ENCODE measurements at regions not wholly inside any gene's neighbourhood (a gene's known extent, or its start where the extent isn't known, plus 50 kb on each side); places are given as distances from the start of the nearest gene placed in this dataset.
"Not testable (repeated sequence)": the region's sequence is repeated elsewhere in the genome, so short reads cannot be mapped to it uniquely, and the experiment has no call there.

DNA sequence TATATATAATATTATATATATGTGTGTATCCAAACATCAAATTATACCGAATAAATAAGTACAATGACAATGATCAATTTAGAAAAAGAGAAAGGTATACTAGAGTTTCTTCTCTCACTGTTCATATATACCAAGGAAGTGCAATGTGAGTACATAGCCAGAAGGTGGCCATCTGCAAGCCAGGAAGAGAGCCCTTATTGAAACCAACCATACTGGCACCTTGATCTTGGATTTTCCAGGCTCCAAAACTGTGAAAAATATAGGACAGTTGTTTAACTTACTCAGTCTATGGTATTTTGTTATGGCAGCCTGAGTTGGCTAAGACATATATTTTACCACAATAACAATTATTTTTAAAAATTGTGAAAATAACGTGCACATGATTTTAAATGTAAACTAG, 1490.2 kb upstream of the SLC39A10 start:
- DNase-seq: no peak

DNA sequence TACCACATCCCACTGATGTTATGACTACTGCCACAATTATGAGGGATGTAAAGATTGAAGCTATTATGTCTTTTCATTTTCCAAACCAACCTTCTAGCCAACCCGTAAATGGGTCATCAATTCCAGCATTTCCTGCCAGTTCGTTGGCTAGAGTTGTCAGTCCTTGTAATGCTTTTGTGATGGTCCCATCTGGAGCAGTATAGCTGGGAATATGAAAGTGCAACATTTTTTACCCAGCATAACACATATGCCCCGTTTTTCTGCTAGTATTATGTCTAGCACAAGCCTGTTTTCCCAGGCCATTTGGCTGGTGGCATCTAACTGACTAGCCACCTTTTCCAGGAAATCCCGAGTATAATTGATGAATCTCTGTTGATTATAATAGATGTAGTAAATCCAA, 1501.6 kb upstream of the SLC39A10 start:
- no peak for DNase-seq

DNA sequence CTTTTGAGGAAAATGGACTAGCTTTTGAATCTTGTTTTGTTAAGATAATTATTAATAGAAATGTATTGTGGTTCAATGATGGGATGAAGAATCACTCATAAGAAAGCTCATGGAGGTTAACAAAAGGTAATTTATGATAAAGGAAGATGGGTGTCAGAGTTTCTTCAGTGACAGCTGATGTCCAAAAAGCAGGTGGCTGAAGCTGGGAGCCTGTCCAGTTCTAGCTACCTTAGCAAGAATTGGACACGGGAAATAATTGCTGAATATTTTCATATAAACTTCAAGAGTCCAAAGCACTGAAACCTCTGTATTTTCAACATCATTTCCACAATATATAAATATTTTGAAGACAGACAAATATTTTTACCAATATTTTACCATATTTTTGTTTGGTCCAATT, 1505.8 kb upstream of the SLC39A10 start:
- DNase-seq: no peak

DNA sequence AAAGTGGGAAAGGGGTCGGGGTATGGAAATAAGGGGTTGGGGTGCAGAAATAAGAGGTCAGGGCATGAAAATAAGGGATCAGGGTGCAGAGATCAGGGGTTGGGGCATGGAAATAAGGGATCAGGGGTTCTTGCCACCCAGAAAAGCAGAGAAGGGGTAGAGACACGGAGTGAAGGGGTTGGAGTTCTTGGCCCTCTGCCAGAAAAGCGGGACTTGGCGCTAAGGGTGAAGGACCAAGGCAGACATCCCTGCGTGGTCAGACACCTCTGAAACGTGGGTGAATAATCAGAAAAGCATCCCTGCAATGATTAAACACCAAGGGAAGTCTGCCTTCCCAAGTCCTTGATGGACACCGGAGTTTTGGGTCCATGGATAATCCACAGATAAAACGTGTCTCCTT, 1521.6 kb upstream of the SLC39A10 start:
- no peak for DNase-seq

DNA sequence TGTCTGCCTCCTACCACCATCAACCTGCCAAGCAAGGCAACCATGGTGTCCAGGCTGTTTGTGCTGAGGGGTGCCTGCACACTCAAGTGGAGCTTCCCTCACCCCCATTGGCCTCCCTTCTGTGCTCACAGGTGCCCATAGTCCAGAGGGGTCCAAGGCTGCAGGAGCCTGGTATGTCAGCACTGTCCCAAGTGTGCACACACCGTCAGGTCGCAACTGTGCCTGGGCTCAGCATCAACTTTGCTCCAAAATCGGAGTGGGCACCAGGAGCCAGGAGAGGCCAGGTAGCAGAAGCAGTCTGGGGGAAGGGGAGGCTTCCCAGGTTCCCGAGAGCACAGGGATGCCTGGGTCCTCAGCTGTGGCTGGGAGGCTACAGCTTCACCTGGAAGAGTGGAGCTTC, 1528.2 kb upstream of the SLC39A10 start:
- DNase-seq: no peak

DNA sequence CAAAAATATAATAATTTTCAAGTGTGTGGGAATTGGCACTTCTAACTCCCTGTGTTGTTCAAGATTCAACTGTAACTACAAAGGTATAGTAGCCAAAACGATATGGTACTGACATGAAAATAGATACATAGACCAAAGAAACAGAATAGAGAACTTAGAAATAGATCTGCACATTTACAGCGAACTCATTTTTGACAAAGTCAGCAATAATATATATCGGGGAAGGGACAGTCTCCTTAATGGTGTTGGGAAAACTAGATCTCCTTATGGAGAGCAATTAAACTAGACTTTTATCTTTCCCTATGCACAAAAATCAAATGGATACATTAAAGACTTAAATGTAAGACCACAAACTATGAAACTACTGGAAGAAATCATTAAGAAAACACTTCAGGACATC, 1530.6 kb upstream of the SLC39A10 start:
- no peak for DNase-seq

DNA sequence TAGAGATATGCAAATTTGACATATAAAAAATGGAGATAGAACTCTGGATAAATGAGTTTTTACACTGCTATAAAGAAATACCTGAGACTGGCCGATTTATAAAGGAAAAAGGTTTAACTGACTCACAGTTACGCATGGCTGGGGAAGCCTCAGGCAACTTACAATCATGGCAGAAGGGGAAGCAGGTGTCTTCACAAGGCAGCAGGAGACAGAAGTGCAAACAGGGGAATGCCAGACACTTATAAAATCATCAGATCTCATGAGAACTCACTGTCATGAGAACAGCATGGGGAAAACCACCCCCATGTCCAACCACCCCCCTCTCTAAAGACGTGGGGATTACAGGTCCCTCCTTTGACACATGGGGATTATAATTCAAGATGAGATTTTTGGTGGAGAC, 1540.2 kb upstream of the SLC39A10 start:
- DNase-seq: no peak

DNA sequence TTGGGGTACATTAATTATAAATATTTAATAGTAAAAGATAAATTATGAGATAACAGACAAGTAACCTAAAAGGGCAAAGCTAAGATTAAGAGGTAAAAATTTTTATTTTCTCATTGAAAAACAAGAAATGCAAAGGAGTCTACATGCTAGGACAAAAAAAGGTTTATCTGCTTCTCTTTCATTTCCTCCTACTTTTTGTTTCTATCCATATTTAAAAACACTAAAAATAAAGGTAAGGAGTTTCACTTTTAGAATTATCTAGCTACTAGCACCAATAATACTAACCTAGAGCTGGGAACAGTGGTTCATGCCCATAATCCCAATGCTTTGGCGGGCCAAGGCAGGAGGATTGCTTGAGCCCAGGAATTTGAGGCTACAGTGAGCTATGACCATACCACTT, 1551.7 kb upstream of the SLC39A10 start:
- DNase-seq: no peak

DNA sequence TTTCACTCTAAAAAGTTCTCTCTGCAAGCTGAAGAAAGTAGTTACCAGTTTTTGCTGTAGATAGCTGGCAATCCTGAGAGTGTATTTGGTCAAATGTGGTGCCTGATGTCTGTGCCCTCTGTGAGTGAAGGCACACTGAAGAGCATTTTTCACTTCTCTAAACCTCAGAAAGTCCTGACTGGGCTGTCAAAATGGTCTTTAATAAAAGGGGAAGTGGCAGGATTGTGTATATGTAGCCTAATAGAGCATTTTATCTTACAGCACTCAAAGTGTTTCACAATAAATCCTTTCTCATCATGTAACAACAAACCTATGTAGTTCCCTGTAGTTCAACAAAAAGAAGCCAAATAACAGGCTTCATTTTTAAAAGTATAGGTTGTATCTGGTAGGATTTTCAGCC, 1552.3 kb upstream of the SLC39A10 start:
- DNase-seq: no peak

DNA sequence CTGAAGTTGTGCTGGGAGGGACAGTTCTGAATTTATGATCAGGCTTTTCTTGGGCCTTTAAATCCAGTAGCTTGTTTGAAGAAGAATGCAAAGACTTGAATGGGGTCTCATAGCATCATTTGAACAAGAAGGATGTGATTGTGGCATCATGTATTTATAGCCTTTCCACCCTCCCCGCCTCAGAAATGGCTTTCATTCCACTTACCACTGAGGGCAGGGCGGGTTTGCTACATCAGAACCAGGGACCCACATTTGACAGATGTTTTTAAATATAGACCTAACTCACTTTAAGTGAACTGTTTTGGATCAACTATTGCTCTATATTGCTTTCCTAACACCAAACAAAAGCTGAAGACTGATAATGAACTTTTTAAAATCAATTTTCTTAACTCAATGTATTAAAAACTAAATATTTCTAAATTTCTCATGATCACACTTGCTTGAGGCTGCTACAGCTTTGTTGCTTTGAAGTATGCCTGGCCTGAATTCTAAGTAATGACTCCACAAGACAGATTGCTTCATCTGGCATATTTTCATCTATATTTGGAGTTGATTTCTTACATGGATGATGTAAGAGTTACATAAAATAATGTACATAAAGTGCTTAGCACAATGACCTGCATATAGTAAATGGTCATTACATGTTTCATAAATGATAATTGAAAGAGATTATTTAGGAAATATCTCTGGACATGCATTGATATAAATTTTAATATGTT, 1552.9 kb upstream of the SLC39A10 start:
- no peak for DNase-seq

DNA sequence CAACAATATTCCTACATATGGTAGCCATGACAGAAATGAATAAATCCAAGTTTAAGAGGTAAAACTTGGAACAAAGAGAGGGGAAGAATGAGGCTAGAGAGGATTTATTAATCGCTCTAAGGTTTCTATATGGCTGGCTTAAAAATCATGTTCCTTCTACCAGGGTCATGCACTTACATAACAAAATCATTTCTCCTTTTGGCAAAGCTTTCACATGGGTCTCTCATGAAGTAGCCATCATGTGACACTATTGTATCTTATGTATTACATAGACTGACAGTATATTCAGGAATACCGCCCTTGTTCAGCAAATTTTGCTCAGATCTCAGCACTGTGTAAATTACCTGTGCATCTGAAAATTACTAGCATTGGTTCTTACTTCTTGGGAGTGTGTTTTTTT, 1554.5 kb upstream of the SLC39A10 start:
- DNase-seq: no peak

DNA sequence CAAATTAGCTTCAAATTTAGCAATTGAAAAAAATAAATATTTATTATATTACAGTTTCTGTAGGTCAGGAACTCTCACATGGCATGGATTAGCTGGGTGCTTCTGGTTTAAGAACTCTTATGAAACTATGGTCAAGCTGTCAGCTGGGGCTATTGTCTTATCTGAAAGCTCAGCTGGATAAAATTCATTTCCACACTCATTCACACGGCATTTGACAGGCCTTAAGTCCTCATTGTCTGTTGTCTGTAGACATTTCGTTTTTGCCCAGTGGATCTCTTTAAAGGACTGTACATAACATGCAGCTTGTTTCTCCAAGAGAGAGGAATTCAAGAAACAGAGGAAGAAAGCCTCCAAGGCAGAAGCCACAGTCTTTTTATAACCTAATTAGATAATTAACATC, 1556.8 kb upstream of the SLC39A10 start:
- DNase-seq: no peak

DNA sequence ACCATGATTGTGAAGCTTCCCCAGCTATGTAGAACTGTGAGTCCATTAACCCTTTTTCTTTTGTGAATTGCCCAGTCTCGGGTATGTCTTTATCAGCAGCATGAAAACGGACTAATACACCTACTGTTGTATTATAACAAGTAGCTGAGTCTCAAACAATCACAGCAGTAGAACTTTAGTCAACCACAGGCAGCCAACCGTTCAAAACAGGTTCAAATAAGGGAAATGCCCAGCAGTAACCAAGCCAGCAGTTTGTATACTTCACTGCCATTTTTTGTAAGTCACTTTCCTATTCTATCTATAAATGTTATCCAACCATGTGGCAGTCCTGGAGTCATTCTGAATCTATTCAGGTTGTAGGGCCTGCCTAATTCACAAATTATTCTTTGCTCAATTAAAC, 1560.6 kb upstream of the SLC39A10 start:
- DNase-seq: no peak

DNA sequence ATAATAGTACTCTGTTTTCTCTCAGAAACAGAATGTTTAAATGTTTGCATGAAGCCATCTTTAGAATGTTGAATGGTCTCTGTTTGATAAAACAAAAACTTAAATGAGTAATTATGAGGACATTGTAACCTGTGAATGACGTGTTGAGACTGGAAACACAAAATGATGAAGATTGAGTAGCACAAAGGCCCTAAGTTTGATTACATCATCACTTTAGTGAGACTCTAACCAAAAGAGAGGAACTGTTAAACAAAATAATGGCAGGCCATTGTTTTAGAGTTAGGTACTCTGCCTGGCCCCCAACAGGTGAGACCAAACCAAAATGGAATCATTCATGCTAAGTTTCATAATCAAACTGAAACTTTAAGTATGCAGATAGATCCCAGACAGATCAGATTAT, 1561.7 kb upstream of the SLC39A10 start:
- DNase-seq: no peak

DNA sequence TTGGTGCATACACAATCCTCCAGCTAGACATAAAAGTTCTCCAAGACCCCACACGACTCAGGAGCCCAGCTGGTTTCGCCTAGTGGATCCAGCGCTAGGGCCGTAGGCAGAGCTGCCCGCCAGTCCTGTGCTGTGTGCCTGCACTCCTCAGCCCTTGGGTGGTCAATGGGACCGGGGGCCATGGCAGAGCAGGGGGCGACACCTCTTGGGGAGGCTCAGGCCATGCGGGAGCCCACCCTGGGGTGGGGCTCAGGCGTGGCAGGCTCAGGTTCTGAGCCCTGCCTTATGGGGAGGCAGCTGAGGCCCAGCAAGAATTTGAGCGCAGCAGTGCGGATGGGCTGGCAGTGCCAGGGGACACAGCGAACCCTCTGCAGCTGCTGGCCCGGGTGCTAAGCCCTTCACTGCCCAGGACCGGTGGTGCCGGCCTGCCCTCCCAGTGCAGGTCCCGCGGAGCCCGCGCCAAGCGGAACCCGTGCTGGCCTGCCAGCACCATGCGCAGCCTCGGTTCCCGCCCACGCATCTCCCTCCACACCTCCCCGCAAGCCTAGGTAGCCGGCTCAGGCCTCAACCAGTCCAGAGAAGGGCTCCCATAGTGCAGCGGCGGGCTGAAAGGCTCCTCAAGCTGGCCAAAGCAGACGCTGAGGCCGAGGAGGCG, 1566.6 kb upstream of the SLC39A10 start:
- no peak for DNase-seq

DNA sequence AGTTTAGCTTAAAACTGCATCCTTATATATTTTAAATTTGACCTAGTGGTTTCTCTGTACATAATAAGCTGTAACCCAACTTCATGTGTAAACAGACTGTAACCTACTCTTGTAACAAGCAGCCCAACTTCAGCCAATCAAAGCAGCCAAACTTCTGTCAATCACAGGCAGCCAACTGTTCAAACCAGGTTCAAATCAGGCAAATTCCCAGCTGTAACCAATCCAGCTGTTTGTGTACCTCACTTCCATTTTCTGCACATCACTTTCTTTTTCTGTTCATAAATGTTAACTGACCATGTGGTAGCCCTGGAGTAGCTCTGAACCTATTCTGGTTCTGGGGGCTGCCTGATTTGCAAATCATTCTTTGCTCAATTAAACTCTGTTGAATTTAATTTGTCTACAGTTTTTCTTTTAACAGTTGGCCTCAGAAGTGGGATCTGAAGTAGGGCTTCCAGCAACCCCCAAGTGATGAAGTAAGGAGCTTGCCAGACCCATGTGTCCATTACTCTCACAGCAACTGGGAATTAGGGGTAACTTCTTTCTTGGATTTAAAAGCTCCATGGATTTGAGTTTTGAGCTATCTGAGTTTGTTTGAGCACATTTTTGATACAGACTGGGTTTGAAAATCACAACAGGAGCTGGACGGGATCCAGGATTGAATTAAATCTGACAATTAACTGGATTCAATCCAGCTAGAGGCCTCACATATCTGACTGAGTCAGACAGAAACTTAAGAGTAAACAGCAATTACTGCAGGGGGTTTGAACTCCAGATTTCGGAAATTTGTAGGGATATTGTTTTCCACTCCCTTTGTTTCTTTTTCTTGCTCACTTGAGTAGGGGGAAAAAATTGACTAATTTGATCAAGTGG, 1569.7 kb upstream of the SLC39A10 start:
- no peak for DNase-seq

DNA sequence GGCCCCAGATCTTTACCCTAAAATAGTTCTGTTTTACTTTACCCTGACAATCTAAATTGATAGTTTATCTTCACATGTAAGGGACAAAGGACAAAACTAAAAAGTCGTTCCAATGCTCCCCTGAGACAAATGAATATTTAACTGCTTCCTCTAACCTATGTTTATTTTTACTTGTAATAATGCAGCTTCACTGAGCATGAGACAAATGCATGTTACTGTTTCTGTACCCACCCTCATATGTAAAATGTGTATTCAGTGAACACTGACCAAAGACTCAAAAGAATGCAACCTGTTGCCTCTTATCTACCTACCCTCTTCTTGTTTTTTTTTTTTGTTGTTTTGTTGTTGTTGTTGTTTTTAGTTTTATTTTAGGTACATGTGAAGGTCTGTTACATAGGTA, 1570.9 kb upstream of the SLC39A10 start:
- DNase-seq: no peak

DNA sequence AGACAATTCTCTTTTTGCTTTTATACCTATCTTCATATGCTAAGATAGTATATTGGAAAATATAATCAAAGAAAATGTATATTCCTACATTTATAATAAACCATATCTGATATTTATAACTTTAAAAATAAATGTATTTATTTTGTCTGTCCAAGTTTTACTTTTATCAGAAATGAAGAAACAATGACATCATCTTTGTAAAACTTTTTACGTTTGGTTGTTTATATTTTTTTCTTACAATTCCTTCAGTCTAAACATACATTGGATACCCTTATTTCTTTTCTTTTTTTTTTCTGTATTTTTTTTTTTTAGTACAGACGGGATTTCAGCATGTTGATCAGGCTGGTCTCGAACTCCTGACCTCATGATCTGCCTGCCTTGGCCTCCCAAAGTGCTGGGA, 1577.0 kb upstream of the SLC39A10 start:
- DNase-seq: no peak

DNA sequence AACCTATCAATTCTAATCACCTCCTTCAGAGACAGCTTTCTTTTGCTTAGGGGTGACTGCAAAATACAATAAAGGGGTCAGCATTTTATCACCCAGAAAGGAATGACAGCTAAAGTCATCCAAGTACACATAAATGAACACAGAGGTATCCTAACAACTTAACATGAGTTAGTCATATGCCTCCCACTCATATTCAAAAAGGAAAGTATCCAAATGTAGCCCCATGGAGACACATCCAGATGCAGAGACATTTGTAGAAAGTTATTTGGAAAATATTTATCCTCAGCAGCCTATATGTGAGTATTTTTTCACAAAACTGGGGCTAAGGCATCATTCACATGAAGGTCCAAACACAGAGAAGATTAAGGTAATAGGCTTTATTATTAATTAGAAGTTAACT, 1579.7 kb upstream of the SLC39A10 start:
- no peak for DNase-seq

DNA sequence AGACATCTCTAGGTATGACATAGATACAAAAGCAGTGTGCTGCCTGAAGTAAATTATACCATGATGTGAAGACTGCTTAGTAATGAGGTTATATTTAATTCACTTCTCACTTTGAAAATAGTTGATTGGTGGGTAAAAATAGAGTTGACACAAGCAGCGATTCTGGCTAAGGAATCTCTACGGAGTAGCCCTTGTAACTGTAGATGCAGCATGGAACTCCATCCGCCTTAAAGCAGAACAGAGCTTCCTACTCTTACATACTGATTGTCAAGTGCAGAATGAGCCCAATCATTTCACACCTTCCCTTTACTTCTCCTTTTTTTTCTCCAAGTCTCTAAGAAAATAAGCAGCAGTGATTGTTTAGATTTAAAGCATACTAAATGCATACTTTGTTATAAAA, 1594.6 kb upstream of the SLC39A10 start:
- DNase-seq: no peak

DNA sequence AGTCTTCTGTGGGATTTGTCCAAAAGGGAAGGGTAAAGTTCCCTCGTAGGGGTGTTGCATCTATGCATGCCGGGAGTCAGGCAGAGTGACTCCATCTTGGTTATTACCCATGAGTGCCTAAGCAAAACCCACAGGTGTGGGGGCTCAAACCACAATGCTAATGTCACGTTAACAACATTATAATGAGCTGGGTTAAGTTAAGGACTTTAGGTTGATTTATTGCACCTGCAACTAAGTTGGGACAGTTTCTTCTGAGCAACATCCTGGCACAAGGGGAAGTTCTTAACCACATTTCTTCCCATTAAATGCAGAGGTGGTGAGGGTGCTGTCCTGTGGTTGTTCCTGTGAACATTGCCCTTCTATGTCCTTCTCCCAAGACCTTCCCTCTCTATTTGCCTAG, 1596.8 kb upstream of the SLC39A10 start:
- no peak for DNase-seq

DNA sequence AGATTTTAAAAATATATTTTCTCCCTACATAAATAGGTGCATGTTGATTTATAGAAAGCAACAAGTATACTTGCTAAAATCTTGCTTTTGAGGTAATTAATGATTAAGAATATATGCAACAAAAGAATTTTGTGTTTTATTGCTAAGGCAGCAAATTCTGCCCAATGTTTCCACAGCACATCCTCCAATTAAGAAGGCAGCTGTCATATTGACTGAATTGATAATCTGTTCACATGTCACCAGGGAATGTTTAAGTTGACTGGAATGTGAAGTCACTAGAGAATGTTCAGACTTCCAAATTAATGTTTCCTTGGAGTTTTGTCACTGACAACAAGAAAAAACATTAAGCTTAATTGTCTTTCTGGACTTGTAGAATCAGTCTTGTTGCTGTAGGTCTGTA, 1602.7 kb upstream of the SLC39A10 start:
- DNase-seq: no peak

DNA sequence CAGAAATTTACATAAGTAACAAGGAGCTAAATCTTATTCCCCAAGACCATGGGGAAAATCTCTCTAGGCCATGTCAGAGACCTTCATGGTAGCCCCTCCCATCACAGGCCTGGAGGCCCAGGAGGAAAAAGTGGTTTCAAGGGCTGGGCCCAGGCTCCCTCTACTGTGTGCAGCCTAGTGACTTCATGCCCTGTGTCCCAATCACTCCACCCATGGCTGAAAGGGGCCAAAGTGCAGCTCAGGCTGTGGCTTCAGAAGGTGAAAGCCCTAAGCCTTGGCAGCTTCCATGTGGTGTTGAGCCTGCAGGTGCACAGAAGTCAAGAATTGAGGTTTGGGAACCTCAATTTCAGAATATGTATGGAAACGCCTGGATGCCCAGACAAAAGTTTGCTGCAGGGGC, 1612.7 kb upstream of the SLC39A10 start:
- DNase-seq: no peak

DNA sequence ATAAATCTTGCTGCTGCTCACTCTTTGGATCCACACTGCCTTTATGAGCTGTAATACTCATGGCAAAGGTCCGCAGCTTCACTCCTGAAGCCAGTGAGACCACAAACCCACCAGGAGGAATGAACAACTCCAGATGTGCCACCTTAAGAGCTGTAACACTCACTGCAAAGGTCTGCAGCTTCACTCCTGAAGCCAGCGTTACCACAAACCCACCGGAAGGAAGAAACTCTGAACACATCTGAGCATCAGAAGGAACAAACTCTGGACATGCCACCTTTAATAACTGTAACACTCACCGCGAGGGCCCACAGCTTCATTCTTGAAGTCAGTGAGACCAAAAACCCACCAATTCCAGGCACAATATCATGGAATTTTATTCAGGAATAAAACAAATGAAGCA, 1635.9 kb upstream of the SLC39A10 start:
- DNase-seq: not testable (repeated sequence)
